HUES64 (cell line): ENCODE measurements at regions not wholly inside any gene's neighbourhood (a gene's known extent, or its start where the extent isn't known, plus 50 kb on each side); places are given as distances from the start of the nearest gene placed in this dataset.
"Not testable (repeated sequence)": the region's sequence is repeated elsewhere in the genome, so short reads cannot be mapped to it uniquely, and the experiment has no call there.

Experiments
- H3K27ac ChIP-seq: 2 replicates; pipeline ENCODE4 v1.7.0; 2013; ENCODE audit warnings: low read depth, low read length, inconsistent platforms
- H3K27me3 ChIP-seq: 2 replicates; pipeline ENCODE4 v1.6.1; 2013; ENCODE audit warnings: mild to moderate bottlenecking, low read length; ENCODE audit not compliant: insufficient read depth
- H3K36me3 ChIP-seq: 2 replicates; pipeline ENCODE4 v1.6.1; 2013; ENCODE audit warnings: mild to moderate bottlenecking, low read length; ENCODE audit not compliant: insufficient read depth
- H3K4me1 ChIP-seq: 2 replicates; pipeline ENCODE4 v1.6.1; 2013; ENCODE audit warnings: mild to moderate bottlenecking, low read length, moderate library complexity; ENCODE audit not compliant: insufficient read depth
- H3K4me3 ChIP-seq: 2 replicates; pipeline ENCODE4 v1.5.1; 2013; ENCODE audit warnings: mild to moderate bottlenecking, low read length, moderate library complexity
- H3K9ac ChIP-seq: 2 replicates; pipeline ENCODE4 v1.6.1; 2013; ENCODE audit warnings: mild to moderate bottlenecking, low read depth, low read length
- H3K9me3 ChIP-seq: 2 replicates; pipeline ENCODE4 v1.6.1; 2013; ENCODE audit warnings: low read depth, low read length; ENCODE audit not compliant: insufficient read depth
- WGBS: fragments of 150-250, 120-280 bp; methylation state at CpG from one replicate; pipeline ENCODE4 v1.1.7; 2013; ENCODE audit warnings: missing lambda C conversion rate; 5-methylcytosine and 5-hydroxymethylcytosine counted together

DNA sequence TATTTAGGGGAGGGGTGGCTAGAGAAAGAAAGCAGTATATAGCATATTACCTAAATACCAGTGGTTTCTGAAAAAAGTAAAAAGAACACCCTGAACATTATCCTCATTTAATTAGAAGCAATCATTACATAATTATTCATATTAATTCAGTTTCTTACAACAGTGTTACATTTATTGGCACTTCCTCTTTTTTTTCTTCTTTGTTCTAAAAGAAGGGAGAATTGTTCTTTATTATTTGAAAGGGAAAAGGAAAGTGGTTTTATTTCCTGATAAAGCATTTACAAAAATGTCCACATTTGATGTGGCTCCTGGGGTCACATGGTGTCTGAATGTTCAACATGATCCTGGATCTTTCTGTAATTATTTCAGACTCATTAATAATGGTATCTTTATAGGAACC is 254.9 kb upstream of the ZEB2 start:
- Histone ChIP-seq H3K4me1 (no peaks in the 10 kb centered on the region), H3K27me3 (no peaks in the 10 kb centered on the region), H3K9me3 (no peaks in the 10 kb centered on the region), H3K9ac (no peak overlapping the region), H3K36me3 (no peaks in the 10 kb centered on the region), H3K4me3 (no peak overlapping the region), H3K27ac (no peak overlapping the region)

- WGBS: 92% methylated on average over 3 of the region's 3 CpGs
- no peaks in the 10 kb centered on the region for H3K36me3 ChIP-seq
- H3K9ac ChIP-seq: no peak overlapping the region
- no peaks in the 10 kb centered on the region for H3K27me3 ChIP-seq
- H3K4me3 ChIP-seq: no peak overlapping the region
- H3K4me1 ChIP-seq: no peaks in the 10 kb centered on the region
- H3K9me3 ChIP-seq: no peaks in the 10 kb centered on the region
- no peak overlapping the region for H3K27ac ChIP-seq
These were observed 251.4 kb upstream of the ZEB2 start for GRCh38 chr2:144771348-144771747.

- Histone ChIP-seq H3K9me3 (no peaks in the 10 kb centered on the region), H3K27ac (no peak overlapping the region), H3K9ac (no peak overlapping the region), H3K36me3 (no peaks in the 10 kb centered on the region), H3K4me1 (no peaks in the 10 kb centered on the region), H3K4me3 (no peak overlapping the region), H3K27me3 (no peaks in the 10 kb centered on the region)
- WGBS: 90% methylated on average over 5 of the region's 6 CpGs
These were observed 250.8 kb upstream of the ZEB2 start for GRCh38 chr2:144770616-144771230.

- H3K4me3 ChIP-seq, H3K27ac ChIP-seq, H3K4me1 ChIP-seq, H3K9me3 ChIP-seq, H3K36me3 ChIP-seq, H3K9ac ChIP-seq, H3K27me3 ChIP-seq: not testable (repeated sequence)
- 88% methylated on average over 2 of the region's 2 CpGs for whole genome bisulfite sequencing
These were observed 241.0 kb upstream of the ZEB2 start for GRCh38 chr2:144760939-144761338.

DNA sequence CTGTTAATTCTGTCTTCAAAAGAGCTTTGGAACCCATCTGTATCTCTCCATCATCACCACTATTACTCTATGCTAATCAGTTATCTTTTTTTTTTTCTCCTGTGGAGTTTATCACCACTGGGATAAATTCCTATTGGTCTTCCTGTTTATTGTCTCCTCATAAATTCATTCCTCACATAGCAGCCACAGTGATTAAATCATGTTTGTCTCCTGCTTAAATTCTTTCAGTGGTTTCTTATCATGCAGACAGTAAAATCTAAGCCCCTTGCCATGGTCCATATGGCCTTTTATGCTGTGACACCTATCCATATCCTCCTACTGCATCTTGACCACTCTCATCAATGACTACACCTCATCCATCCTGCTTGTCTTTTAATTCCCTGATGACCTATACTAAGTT is 239.8 kb upstream of the ZEB2 start:
- Histone ChIP-seq H3K4me3 (no peak overlapping the region), H3K36me3 (no peaks in the 10 kb centered on the region), H3K27me3 (no peaks in the 10 kb centered on the region), H3K9me3 (no peaks in the 10 kb centered on the region), H3K27ac (no peak overlapping the region), H3K9ac (no peak overlapping the region), H3K4me1 (peaks cover 6% of the 10 kb centered on the region; the same call in 1 of the 2 replicates)

- H3K9ac ChIP-seq, H3K27me3 ChIP-seq, H3K9me3 ChIP-seq, H3K4me3 ChIP-seq, H3K36me3 ChIP-seq, H3K27ac ChIP-seq, H3K4me1 ChIP-seq: not testable (repeated sequence)
These were observed 238.3 kb upstream of the ZEB2 start for GRCh38 chr2:144758196-144758595.

DNA sequence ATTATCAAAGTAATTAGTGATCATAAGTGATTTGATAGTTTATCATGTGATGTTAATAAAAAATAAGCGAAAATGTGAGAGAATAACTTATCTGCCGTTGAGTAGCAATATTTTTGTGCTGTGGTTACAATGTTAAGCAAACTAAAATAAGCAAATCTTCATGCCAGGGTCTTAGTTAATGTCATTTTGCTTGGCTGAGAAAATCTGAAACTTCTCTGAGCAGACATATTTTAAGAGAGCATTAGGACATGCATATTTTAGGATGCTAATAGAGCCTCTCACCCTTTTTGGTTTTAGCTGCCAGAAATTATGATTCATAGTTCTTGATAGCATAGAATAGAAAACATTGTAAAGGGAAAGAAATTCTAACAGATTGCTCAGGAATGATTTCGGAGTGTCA is 233.5 kb upstream of the ZEB2 start:
- Histone ChIP-seq H3K36me3 (no peaks in the 10 kb centered on the region), H3K4me1 (peaks cover 6% of the 10 kb centered on the region; the same call in 1 of the 2 replicates), H3K4me3 (no peak overlapping the region), H3K27ac (no peak overlapping the region), H3K9me3 (peaks cover 26% of the 10 kb centered on the region), H3K27me3 (no peaks in the 10 kb centered on the region), H3K9ac (no peak overlapping the region)
- 96% methylated on average over 2 of the region's 3 CpGs for WGBS

GRCh38 chr2:144751142-144751905 is 231.4 kb upstream of the ZEB2 start:
- peaks cover 35% of the 10 kb centered on the region for H3K9me3 ChIP-seq
- no peak overlapping the region for H3K27ac ChIP-seq
- H3K9ac ChIP-seq: no peak overlapping the region
- H3K4me3 ChIP-seq: no peak overlapping the region
- no CpG with 5 or more reads among the region's 3 CpGs for WGBS
- H3K36me3 ChIP-seq: no peaks in the 10 kb centered on the region
- H3K4me1 ChIP-seq: peaks cover 3% of the 10 kb centered on the region; the same call in 1 of the 2 replicates
- no peaks in the 10 kb centered on the region for H3K27me3 ChIP-seq

- H3K9me3 ChIP-seq: peaks cover 45% of the 10 kb centered on the region
- 86% methylated on average over 1 of the region's 1 CpG for WGBS
- no peaks in the 10 kb centered on the region for H3K4me1 ChIP-seq
- H3K27me3 ChIP-seq: no peaks in the 10 kb centered on the region
- H3K9ac ChIP-seq: no peak overlapping the region
- H3K4me3 ChIP-seq: no peak overlapping the region
- H3K36me3 ChIP-seq: no peaks in the 10 kb centered on the region
- H3K27ac ChIP-seq: no peak overlapping the region
These were observed 229.3 kb upstream of the ZEB2 start for GRCh38 chr2:144749188-144749587.

DNA sequence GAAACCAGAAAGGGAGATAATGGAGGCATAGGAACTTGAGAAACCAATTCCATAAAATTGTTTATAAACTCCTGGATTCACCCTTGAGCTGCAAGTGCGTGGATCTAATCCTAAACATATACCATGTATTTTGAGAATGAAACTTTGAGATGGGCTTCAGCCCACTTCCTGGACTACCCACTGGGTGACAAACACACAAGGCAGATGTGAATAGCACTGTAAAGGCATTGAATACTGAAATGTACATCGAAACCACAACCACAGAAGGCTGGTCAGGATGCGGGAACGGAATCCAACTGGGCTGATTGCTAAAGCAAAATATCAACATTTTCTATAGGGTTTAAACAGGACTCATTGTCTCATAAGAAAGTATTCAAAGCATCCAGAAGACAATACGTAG is 228.5 kb upstream of the ZEB2 start:
- Histone ChIP-seq H3K36me3 (no peaks in the 10 kb centered on the region), H3K27me3 (no peaks in the 10 kb centered on the region), H3K9me3 (peaks cover 45% of the 10 kb centered on the region), H3K4me1 (no peaks in the 10 kb centered on the region), H3K4me3 (no peak overlapping the region; the same call in 1 of the 2 replicates), H3K27ac (no peak overlapping the region), H3K9ac (no peak overlapping the region)
- 77% methylated on average over 5 of the region's 5 CpGs for WGBS

GRCh38 chr2:144747571-144747970 is 227.7 kb upstream of the ZEB2 start:
- Histone ChIP-seq H3K27me3 (no peaks in the 10 kb centered on the region), H3K9me3 (peaks cover 45% of the 10 kb centered on the region), H3K27ac (no peak overlapping the region), H3K4me3 (no peak overlapping the region), H3K4me1 (no peaks in the 10 kb centered on the region), H3K36me3 (no peaks in the 10 kb centered on the region), H3K9ac (no peak overlapping the region)
- 82% methylated on average over 14 of the region's 14 CpGs for WGBS

DNA sequence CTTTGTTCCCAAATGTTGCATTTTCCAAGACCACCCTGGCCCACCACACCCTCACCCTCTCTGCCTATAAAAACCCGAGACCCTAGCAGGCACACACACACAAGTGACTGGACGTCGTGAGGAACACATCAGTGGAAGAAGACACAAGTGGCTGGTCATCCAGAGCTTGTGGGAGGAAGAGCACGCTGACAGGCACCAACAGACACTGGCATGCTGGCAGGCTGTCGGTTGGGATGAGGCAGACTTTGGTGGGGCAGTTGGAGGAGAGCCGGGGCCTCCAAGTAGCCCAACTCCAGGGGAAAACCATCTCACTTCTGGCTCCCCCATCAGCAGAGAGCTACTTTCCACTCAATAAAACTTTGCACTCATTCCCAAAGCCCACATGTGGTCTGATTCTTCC is 225.5 kb upstream of the ZEB2 start:
- H3K27me3 ChIP-seq: no peaks in the 10 kb centered on the region
- 99% methylated on average over 6 of the region's 6 CpGs for WGBS

More for the DNA sequence above, 225.5 kb upstream of the ZEB2 start:
- H3K9ac ChIP-seq: no peak overlapping the region
- no peaks in the 10 kb centered on the region for H3K4me1 ChIP-seq
- peaks cover 36% of the 10 kb centered on the region for H3K9me3 ChIP-seq
- no peak overlapping the region for H3K27ac ChIP-seq
- no peak overlapping the region for H3K4me3 ChIP-seq
- no peaks in the 10 kb centered on the region for H3K36me3 ChIP-seq
